ENCODE measurements at regions not wholly inside any gene's neighbourhood (a gene's known extent, or its start where the extent isn't known, plus 50 kb on each side); places are given as distances from the start of the nearest gene placed in this dataset.

DNA sequence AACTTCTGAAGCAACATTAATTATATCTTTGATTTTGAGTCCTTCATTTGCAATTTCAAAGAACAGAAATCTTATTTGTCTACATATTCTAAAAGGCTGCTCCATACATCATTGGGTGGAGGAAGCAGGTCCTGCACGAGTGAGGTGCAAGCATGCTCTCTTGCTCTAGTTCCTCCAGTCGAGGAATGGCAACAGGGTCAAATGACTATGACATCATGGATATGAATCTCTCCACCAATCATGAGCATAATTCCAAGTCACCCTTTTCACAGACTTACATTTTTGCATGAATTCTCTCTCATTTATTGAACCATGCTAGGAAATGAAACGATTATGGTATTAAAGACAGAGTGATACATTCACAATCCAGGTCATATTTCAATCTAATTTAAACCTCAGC is 608.8 kb upstream of the SOX11 start:
- TF ChIP-seq, protein P1, sequence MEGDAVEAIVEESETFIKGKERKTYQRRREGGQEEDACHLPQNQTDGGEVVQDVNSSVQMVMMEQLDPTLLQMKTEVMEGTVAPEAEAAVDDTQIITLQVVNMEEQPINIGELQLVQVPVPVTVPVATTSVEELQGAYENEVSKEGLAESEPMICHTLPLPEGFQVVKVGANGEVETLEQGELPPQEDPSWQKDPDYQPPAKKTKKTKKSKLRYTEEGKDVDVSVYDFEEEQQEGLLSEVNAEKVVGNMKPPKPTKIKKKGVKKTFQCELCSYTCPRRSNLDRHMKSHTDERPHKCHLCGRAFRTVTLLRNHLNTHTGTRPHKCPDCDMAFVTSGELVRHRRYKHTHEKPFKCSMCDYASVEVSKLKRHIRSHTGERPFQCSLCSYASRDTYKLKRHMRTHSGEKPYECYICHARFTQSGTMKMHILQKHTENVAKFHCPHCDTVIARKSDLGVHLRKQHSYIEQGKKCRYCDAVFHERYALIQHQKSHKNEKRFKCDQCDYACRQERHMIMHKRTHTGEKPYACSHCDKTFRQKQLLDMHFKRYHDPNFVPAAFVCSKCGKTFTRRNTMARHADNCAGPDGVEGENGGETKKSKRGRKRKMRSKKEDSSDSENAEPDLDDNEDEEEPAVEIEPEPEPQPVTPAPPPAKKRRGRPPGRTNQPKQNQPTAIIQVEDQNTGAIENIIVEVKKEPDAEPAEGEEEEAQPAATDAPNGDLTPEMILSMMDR (IDR thresholded peaks at IDR 0.05): no peak
- no peak for TF ChIP-seq ZFX (IDR thresholded peaks at IDR 0.05; ENCODE audit: borderline replicate concordance)
